SJSA1 (cell line): ENCODE measurements at regions not wholly inside any gene's neighbourhood (a gene's known extent, or its start where the extent isn't known, plus 50 kb on each side); places are given as distances from the start of the nearest gene placed in this dataset.

Source experiments
- DNase-seq, 2 experiments: peaks; one replicate each; pipeline ENCODE4 v3.0.0-alpha.2; 2015 to 2020; ENCODE audit warnings: low spot score in 2 of 2, low read depth in 1 of 2
- H3K27ac ChIP-seq: fragments of 250-450 bp; sonication (Bioruptor Pico); 2 replicates; pipeline ENCODE4 v1.5.1; 2020; ENCODE audit warnings: mild to moderate bottlenecking, moderate library complexity
- H3K27me3 ChIP-seq: fragments of 250-450 bp; sonication (Bioruptor Pico); replicated peaks from 2 replicates; pipeline ENCODE4 v1.5.1; 2020; ENCODE audit warnings: mild to moderate bottlenecking, moderate library complexity
- H3K36me3 ChIP-seq: fragments of 250-450 bp; sonication (Bioruptor Pico); 2 replicates; pipeline ENCODE4 v1.5.1; 2020; ENCODE audit warnings: mild to moderate bottlenecking
- H3K4me1 ChIP-seq: fragments of 250-450 bp; sonication (Bioruptor Pico); replicated peaks from 2 replicates; pipeline ENCODE4 v1.6.1; 2021; ENCODE audit warnings: mild to moderate bottlenecking
- H3K4me3 ChIP-seq: fragments of 250-450 bp; sonication (Bioruptor Pico); 2 replicates; pipeline ENCODE4 v1.5.1; 2020; ENCODE audit warnings: mild to moderate bottlenecking
- H3K9me3 ChIP-seq: fragments of 250-450 bp; sonication (Bioruptor Pico); replicated peaks from 2 replicates; pipeline ENCODE4 v1.5.1; 2020; ENCODE audit warnings: mild to moderate bottlenecking

DNA sequence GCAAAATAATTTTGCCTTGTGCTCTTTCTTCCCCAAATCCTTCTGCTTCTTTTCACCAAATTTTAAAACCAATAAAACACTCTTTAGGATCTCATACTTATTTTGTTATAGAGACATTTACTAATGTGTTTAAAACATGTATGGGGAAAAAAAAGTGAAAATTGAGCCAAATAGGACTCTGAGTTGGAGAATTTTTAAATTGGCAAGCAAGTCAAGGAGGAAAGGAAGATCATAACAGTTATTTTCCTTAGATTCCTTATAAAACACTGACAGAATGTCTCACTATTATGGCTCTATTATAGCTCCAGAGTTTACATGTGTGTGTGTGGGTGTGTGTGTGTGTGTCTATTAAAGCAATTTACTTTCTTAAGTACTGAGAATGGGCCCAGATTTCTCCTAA lies 220.5 kb downstream of the SLC6A15 start:
- H3K27me3 ChIP-seq, result no peaks in the 10 kb centered on the region
- no peaks in the 10 kb centered on the region for H3K4me1 ChIP-seq
- no peak for DNase-seq
- no peaks in the 10 kb centered on the region for H3K36me3 ChIP-seq
- H3K4me3 ChIP-seq, result no peak overlapping the region
- no peak overlapping the region for H3K27ac ChIP-seq
- no peaks in the 10 kb centered on the region for H3K9me3 ChIP-seq

DNA sequence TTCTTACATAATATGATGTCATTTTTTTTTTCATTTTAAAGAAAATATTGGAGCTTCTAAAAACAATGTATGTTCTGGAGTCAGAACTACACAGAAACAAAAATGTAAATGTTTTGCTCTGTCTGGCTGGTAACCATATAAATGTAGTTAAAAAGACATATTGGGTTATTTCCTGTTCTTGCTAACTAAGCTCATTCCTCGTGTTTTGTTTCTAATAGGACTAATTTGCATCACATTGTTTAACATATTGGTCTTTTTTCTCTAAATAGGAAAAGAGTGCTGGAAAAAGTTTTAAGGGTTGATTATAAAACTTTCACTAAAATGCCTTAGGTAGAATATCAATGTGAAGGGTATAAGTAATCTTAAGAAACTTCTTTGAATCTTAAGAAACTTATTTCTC lies 221.3 kb downstream of the SLC6A15 start:
- DNase-seq, result no peak
- Histone ChIP-seq H3K27ac (no peak overlapping the region), H3K9me3 (no peaks in the 10 kb centered on the region), H3K36me3 (no peaks in the 10 kb centered on the region), H3K4me1 (no peaks in the 10 kb centered on the region), H3K27me3 (no peaks in the 10 kb centered on the region), H3K4me3 (no peak overlapping the region)

DNA sequence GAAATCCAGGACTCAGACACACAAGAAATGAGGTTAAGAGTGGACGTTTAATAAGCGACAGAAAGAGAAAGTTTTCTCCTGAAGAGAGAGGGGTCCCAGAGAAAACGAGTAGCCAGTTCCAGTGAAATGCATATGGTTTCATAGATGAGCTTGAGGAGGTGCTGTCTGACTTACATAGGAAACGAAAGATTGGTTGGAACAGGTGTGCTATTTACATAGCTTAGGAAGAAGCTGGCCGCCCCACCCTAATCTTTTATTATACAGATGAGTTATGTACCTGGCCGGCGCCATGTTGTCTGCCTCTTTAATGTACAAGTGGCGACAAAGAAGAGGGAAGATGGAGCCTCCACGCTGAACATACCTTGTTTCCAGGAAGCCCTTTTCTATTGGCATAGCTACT lies 223.0 kb downstream of the SLC6A15 start:
- Histone ChIP-seq H3K4me1 (no peaks in the 10 kb centered on the region), H3K27ac (no peak overlapping the region), H3K4me3 (no peak overlapping the region), H3K9me3 (no peaks in the 10 kb centered on the region), H3K27me3 (no peaks in the 10 kb centered on the region), H3K36me3 (no peaks in the 10 kb centered on the region)
- DNase-seq, result no peak

DNA sequence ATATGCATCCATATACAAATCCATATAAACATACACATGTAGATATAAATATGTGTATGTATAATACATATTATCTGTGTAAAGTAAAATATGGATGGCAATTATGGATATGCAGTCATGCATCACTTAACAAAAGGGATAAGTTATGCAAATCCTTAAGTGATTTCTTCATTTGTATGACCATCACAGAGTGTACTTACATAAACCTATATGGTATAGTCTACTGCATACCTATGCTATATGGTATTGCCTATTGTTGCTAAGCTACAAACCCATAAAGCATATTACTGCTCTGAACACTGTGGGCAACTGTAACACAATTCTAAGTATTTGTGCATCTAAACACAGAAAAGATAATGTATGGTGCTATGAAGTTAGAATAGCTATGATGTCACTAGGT lies 227.2 kb downstream of the SLC6A15 start:
- no peaks in the 10 kb centered on the region for H3K4me1 ChIP-seq
- H3K36me3 ChIP-seq, result no peaks in the 10 kb centered on the region
- no peaks in the 10 kb centered on the region for H3K9me3 ChIP-seq
- H3K4me3 ChIP-seq, result no peak overlapping the region
- no peaks in the 10 kb centered on the region for H3K27me3 ChIP-seq
- no peak overlapping the region for H3K27ac ChIP-seq
- DNase-seq, result no peak

DNA sequence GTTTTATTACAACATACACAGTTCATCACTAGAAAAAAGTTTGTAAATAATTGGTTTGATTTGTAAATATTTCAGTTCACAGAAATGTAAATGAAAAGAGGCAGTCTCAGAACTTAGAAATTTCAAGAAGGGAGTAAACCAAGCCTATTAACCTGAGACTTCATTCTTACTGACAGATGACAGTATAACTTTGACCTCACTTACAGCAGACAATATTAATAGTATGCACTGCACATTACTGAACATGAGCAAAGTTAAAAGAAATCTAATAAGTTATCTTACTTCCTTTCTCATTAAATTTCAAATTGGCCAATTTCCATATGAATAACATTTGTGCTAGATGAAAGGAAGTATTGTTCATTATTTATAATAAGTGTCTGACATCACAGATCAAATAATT lies 235.8 kb downstream of the SLC6A15 start:
- DNase-seq, result no peak
- no peaks in the 10 kb centered on the region for H3K36me3 ChIP-seq

DNA sequence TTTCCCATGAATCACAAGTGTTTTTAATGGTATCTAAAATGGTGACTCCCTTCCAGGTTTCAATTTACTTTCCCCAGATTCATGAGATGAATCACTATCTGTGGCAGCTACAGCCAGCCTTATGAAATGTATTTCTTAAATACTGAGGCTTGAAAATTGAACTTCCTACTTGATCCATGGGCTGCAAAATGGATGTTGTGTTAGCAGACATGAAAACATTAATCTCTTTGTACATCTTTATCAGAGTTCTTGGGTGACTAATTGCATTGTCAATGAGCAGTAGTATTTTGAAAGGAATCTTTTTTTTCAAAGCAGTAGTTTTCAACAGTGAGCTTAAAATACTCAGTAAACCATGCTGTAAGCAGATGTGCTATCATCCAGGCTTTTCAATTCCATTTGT lies 250.8 kb downstream of the SLC6A15 start:
- no peaks in the 10 kb centered on the region for H3K9me3 ChIP-seq
- no peaks in the 10 kb centered on the region for H3K4me1 ChIP-seq
- no peak overlapping the region for H3K4me3 ChIP-seq
- H3K27ac ChIP-seq, result no peak overlapping the region
- H3K36me3 ChIP-seq, result no peaks in the 10 kb centered on the region
- H3K27me3 ChIP-seq, result no peaks in the 10 kb centered on the region
- DNase-seq, result no peak

More for the DNA sequence above, 235.8 kb downstream of the SLC6A15 start:
- Histone ChIP-seq H3K4me3 (no peak overlapping the region), H3K27me3 (no peaks in the 10 kb centered on the region), H3K4me1 (no peaks in the 10 kb centered on the region), H3K9me3 (no peaks in the 10 kb centered on the region), H3K27ac (no peak overlapping the region)

DNA sequence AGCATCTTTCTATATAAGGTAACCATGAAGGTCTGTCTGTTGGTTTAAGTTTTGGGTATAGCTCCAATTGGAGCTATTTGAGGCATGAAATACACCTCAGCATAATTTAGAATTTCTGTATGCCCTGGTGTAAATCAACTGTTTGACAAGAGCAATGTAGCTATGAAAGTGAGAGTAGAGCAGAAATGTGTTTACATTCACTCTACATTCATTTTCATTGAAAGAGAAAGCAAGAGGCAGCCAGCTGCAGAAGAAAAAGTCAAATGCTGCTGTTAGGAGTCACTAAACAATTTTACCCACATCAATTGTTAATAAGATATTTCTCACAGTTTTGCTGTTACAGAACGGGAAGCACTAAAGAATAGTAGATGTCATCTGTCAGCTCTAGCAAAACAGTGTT lies 252.5 kb downstream of the SLC6A15 start:
- no peaks in the 10 kb centered on the region for H3K36me3 ChIP-seq
- DNase-seq, result no peak
- no peaks in the 10 kb centered on the region for H3K4me1 ChIP-seq
- no peaks in the 10 kb centered on the region for H3K9me3 ChIP-seq
- H3K4me3 ChIP-seq, result no peak overlapping the region
- no peaks in the 10 kb centered on the region for H3K27me3 ChIP-seq
- H3K27ac ChIP-seq, result no peak overlapping the region

DNA sequence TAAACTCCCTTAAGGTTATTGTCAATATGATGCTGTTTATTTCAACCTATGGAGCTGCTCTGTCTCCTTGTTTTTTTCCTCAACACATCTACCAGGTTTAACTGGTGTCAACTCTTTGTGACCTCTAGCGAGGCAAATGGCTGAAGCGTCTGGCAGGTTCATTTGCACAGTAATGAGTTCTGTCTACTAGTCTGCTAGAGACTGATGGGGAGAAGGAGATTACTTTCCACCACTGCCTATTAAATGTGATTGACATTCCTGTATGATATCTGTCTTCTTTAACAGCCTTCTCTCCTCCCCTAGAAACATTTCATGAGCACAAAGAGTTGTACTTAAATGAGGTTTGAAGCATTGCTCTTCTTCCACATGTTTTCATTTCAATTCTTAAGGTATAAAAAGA lies 253.7 kb downstream of the SLC6A15 start:
- Histone ChIP-seq H3K4me1 (no peaks in the 10 kb centered on the region), H3K4me3 (no peak overlapping the region), H3K27me3 (no peaks in the 10 kb centered on the region), H3K36me3 (no peaks in the 10 kb centered on the region), H3K9me3 (no peaks in the 10 kb centered on the region), H3K27ac (no peak overlapping the region)
- no peak for DNase-seq

DNA sequence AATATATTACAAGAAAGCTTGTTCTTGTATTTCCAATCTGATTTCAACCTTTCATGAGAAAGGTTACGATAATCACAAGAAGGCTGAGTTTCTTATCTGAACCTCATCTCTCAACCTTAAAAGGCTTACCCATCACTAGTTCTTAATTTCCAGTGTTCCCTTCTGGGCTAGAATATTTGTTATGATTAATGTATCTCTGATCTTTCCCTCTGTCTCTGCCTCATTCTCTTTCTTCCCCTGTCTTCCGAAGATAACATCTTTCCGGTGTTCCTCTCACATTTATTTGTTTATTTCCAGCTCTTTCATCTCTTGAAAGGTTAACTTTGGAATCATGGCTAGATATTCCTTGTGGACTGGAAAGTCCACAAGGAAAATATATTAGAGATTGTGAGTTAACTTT lies 255.9 kb downstream of the SLC6A15 start:
- Histone ChIP-seq H3K4me3 (no peak overlapping the region), H3K9me3 (no peaks in the 10 kb centered on the region), H3K27ac (no peak overlapping the region), H3K4me1 (no peaks in the 10 kb centered on the region), H3K36me3 (no peaks in the 10 kb centered on the region), H3K27me3 (no peaks in the 10 kb centered on the region)
- DNase-seq, result no peak

DNA sequence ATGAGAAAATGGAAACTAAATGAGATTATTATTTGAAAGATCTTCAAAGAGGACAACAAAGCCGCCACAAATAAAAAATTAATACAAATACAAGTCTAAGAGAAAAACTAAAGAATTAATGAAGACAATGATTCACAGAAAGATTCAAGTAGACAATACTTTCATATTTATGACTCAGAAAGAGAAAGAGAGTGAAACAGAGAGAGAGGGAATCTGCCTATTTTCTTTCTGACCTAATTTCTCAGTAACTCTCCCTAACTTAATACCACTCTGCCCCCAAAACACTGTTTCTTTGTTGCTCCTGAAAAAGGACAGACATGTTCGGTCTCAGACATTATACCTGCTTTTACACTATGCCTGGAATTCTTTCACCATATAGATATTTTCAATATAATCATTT lies 259.1 kb downstream of the SLC6A15 start:
- no peak for DNase-seq
- H3K9me3 ChIP-seq, result no peaks in the 10 kb centered on the region

DNA sequence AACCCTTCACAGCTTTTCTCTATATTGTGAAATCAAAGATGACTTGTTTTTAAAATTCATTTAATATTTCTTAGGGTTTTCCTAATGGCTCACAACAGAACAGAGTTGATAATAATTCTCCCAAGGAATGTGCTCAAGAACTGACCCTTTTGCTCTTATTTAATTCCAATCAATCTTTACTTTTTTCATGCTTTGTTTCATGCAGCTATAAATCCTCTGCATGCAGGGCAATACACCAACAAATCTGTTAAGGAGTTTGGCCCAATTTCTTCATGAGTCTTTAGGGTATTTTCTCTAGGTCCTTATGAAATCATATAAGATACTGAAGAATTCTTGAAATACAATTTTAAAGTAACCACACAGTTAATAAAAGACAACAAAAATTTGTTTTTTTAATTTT lies 264.2 kb downstream of the SLC6A15 start:
- H3K4me3 ChIP-seq, result no peak overlapping the region
- DNase-seq, result no peak
- H3K27ac ChIP-seq, result no peak overlapping the region
- H3K27me3 ChIP-seq, result no peaks in the 10 kb centered on the region
- no peaks in the 10 kb centered on the region for H3K36me3 ChIP-seq
- no peaks in the 10 kb centered on the region for H3K4me1 ChIP-seq
- no peaks in the 10 kb centered on the region for H3K9me3 ChIP-seq

More for the DNA sequence above, 259.1 kb downstream of the SLC6A15 start:
- Histone ChIP-seq H3K4me1 (no peaks in the 10 kb centered on the region), H3K27me3 (no peaks in the 10 kb centered on the region), H3K27ac (no peak overlapping the region), H3K36me3 (no peaks in the 10 kb centered on the region), H3K4me3 (no peak overlapping the region)

DNA sequence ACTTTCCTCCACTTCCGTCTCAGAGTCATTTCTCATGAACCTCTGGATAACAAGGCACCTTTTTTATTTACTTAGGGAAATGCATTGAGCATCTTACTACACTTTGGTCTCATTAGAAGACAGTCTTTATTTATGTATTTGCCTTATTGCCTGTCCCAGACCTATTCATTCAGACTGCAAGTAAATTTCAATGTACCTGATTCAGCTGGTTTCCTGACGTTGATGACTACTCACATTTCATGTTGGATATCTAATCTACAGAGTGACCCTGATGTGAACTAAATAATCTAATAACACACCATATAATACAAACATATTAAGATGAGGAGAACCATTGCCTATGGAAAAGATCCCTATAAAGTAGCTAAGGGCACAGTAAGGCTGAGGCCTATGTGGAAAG lies 267.7 kb downstream of the SLC6A15 start:
- H3K27ac ChIP-seq, result no peak overlapping the region

DNA sequence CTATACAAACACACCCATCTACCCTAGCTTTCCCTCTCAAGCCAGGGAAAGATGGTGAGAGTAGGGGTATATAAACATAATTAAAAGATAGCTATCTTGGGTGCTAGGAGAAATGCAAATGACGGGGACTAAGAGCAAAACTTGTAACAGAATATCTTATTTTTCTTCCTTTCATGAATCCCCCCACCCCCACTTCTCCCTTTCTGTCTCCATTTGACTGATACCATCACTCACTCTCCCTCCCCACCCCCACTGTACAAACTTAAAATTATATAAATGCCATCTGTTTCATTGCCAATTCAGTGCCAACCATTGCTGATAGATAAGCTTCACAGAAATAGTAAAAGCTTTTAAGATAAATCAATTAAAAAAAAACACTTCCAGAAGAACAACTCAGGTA lies 268.6 kb downstream of the SLC6A15 start:
- no peak for DNase-seq
- Histone ChIP-seq H3K27ac (no peak overlapping the region), H3K9me3 (no peaks in the 10 kb centered on the region)

More for the DNA sequence above, 267.7 kb downstream of the SLC6A15 start:
- DNase-seq, result no peak
- no peaks in the 10 kb centered on the region for H3K4me1 ChIP-seq
- H3K27me3 ChIP-seq, result no peaks in the 10 kb centered on the region
- no peaks in the 10 kb centered on the region for H3K36me3 ChIP-seq
- H3K4me3 ChIP-seq, result no peak overlapping the region
- no peaks in the 10 kb centered on the region for H3K9me3 ChIP-seq

DNA sequence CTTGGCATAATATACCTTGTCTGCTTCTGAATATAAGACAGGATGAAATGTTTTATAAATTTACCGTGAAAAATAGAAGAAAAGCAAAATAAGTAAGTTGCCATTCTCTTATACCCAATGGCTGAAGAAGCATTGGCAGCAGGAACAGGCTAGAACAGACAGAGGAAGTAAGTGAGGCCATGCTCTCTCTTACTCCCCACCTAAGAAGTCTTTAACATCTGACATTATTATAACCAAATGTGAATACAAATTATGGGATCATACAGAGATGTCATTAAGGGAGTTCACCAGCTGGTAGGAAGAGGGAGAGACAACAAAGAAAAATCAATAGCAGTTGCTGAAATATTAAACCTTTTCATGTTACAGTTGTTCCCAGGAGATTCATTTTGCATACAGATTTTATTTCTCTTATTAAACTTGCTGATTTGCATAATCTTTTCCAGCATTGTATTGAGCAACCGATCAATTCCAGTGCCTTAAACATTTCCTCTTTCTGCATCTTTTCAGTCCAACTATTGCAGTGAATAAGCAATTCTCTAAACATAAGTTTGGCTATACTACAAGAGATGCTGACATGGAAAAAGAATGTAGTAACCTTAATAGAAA lies 270.6 kb downstream of the SLC6A15 start:
- no peak overlapping the region for H3K4me3 ChIP-seq
- DNase-seq, result no peak
- H3K4me1 ChIP-seq, result peaks cover 10% of the 10 kb centered on the region
- H3K27me3 ChIP-seq, result no peaks in the 10 kb centered on the region
- no peaks in the 10 kb centered on the region for H3K36me3 ChIP-seq
- H3K9me3 ChIP-seq, result no peaks in the 10 kb centered on the region
- no peak overlapping the region for H3K27ac ChIP-seq

More for the DNA sequence above, 268.6 kb downstream of the SLC6A15 start:
- H3K4me3 ChIP-seq, result no peak overlapping the region
- H3K4me1 ChIP-seq, result no peaks in the 10 kb centered on the region
- H3K36me3 ChIP-seq, result no peaks in the 10 kb centered on the region
- H3K27me3 ChIP-seq, result no peaks in the 10 kb centered on the region

DNA sequence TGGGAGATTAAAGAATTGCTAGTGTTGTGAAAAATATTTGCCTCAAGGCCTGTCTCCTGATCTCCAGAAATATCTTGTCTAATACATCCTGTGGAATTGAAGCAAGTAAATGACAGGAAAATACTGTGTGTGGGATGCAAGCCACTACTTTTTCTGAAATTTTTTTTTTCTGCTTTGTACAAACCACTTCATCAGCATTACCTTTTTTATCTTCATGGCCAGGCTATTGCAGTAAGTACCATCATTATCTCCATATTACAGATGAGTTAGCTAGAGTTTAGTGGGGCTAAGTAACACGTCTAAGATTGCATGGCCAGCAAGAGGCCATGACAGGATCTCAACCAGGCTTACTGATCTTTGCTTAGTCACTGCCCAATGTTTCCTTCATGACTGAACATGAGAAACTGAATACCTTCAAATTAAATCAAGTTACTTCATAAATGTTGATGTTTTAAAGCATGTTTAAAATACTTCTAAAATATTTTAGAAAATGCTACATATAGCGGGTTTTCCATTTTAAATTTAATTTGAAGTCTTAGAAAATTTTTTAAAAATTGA lies 273.7 kb downstream of the SLC6A15 start:
- H3K4me1 ChIP-seq, result peaks cover 17% of the 10 kb centered on the region
- no peak for DNase-seq
- no peak overlapping the region for H3K27ac ChIP-seq
- no peak overlapping the region for H3K4me3 ChIP-seq
- no peaks in the 10 kb centered on the region for H3K36me3 ChIP-seq
- H3K27me3 ChIP-seq, result no peaks in the 10 kb centered on the region
- no peaks in the 10 kb centered on the region for H3K9me3 ChIP-seq
